ENCODE measurements at regions not wholly inside any gene's neighbourhood (a gene's known extent, or its start where the extent isn't known, plus 50 kb on each side); places are given as distances from the start of the nearest gene placed in this dataset.

DNA sequence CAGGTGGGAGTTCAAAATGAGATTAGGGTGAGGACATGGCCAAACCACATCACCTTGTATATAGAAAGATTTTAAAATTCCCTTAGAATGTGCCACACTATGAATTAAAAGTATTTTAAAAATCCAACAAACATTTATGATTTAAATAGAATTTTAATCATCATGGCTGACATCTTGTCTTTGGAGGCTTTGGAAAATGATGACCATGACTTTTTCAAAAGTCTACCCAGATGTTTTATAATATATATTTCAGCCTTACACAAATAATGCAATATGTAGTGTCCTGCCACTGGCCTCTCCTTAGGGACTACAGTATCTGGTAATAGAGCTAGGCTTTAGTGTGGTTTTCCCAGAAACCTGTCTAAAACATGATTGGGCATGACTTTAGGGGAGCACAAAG is 1353.4 kb upstream of the GOT2 start:
- Histone ChIP-seq H3K9me2 (ENCODE audit: insufficient read depth) (peaks cover 7% of the 10 kb centered on the region; the same call in 1 of the 2 replicates), H3K79me2 (replicated peaks; ENCODE audit: insufficient read depth) (no peaks in the 10 kb centered on the region), H3K27me3 (ENCODE audit: insufficient read depth) (no peaks in the 10 kb centered on the region), H3F3A (replicated peaks; ENCODE audit: low read depth) (no peaks in the 10 kb centered on the region), H3K4me1 (ENCODE audit: insufficient read depth) (no peaks in the 10 kb centered on the region), H3K27ac (ENCODE audit: low read depth) (no peak overlapping the region), H3K4me2 (no peak overlapping the region), H3K4me3 (no peak overlapping the region), H2AFZ (no peak overlapping the region), H3K36me3 (ENCODE audit: insufficient read depth) (no peaks in the 10 kb centered on the region), H4K20me1 (replicated peaks; ENCODE audit: insufficient read depth) (no peaks in the 10 kb centered on the region)
- no peak for ATAC-seq
- no peak overlapping the region for H3K4me3 Mint-ChIP-seq
- DNase-seq (ENCODE audit: low spot score): no peak
- peaks cover 3% of the 10 kb centered on the region; the same call in 1 of the 3 replicates for H3K4me1 Mint-ChIP-seq
- peaks cover 23% of the 10 kb centered on the region for H3K9me3 Mint-ChIP-seq
- peaks cover 19% of the 10 kb centered on the region for H3K36me3 Mint-ChIP-seq (ENCODE audit: low read depth)
- H3K27me3 Mint-ChIP-seq (ENCODE audit: insufficient read depth, low read depth, poor library complexity): no peaks in the 10 kb centered on the region
- TF ChIP-seq EZH2phosphoT487 (IDR thresholded peaks at IDR 0.05; ENCODE audit: unreplicated experiment): no peak
- no peak for TF ChIP-seq JUNB (IDR thresholded peaks at IDR 0.05; ENCODE audit: unreplicated experiment)
- no peak for TF ChIP-seq ETS1 (IDR thresholded peaks at IDR 0.05)
- no peak for TF ChIP-seq ZNF462 (CRISPR knock-in tag; IDR thresholded peaks at IDR 0.05)
- TF ChIP-seq CREB1 (CRISPR knock-in tag; IDR thresholded peaks at IDR 0.05; ENCODE audit: low read depth): no peak
- TF ChIP-seq ZNF114 (CRISPR knock-in tag; IDR thresholded peaks at IDR 0.05): no peak
- TF ChIP-seq EZH2 (IDR thresholded peaks at IDR 0.05; ENCODE audit: low read depth, unreplicated experiment): no peak
- no peak for TF ChIP-seq STAT1 (IDR thresholded peaks at IDR 0.05; ENCODE audit: unreplicated experiment)
- TF ChIP-seq NANOG (IDR thresholded peaks at IDR 0.05; ENCODE audit: borderline replicate concordance): no peak
- TF ChIP-seq, protein P1, sequence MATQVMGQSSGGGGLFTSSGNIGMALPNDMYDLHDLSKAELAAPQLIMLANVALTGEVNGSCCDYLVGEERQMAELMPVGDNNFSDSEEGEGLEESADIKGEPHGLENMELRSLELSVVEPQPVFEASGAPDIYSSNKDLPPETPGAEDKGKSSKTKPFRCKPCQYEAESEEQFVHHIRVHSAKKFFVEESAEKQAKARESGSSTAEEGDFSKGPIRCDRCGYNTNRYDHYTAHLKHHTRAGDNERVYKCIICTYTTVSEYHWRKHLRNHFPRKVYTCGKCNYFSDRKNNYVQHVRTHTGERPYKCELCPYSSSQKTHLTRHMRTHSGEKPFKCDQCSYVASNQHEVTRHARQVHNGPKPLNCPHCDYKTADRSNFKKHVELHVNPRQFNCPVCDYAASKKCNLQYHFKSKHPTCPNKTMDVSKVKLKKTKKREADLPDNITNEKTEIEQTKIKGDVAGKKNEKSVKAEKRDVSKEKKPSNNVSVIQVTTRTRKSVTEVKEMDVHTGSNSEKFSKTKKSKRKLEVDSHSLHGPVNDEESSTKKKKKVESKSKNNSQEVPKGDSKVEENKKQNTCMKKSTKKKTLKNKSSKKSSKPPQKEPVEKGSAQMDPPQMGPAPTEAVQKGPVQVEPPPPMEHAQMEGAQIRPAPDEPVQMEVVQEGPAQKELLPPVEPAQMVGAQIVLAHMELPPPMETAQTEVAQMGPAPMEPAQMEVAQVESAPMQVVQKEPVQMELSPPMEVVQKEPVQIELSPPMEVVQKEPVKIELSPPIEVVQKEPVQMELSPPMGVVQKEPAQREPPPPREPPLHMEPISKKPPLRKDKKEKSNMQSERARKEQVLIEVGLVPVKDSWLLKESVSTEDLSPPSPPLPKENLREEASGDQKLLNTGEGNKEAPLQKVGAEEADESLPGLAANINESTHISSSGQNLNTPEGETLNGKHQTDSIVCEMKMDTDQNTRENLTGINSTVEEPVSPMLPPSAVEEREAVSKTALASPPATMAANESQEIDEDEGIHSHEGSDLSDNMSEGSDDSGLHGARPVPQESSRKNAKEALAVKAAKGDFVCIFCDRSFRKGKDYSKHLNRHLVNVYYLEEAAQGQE (IDR thresholded peaks at IDR 0.05; ENCODE audit: unreplicated experiment): no peak
- TF ChIP-seq, protein P2, sequence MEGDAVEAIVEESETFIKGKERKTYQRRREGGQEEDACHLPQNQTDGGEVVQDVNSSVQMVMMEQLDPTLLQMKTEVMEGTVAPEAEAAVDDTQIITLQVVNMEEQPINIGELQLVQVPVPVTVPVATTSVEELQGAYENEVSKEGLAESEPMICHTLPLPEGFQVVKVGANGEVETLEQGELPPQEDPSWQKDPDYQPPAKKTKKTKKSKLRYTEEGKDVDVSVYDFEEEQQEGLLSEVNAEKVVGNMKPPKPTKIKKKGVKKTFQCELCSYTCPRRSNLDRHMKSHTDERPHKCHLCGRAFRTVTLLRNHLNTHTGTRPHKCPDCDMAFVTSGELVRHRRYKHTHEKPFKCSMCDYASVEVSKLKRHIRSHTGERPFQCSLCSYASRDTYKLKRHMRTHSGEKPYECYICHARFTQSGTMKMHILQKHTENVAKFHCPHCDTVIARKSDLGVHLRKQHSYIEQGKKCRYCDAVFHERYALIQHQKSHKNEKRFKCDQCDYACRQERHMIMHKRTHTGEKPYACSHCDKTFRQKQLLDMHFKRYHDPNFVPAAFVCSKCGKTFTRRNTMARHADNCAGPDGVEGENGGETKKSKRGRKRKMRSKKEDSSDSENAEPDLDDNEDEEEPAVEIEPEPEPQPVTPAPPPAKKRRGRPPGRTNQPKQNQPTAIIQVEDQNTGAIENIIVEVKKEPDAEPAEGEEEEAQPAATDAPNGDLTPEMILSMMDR (conservative IDR thresholded peaks at IDR 0.05; ENCODE audit: low read depth in 2 of 2): no peak
- no peak for TF ChIP-seq POLR2AphosphoS5 (IDR thresholded peaks at IDR 0.05; ENCODE audit: low read depth)
- no peak for TF ChIP-seq ZNF331 (CRISPR knock-in tag; IDR thresholded peaks at IDR 0.05; ENCODE audit: low read depth)
- H3K27ac Mint-ChIP-seq: no peak overlapping the region
